GM12872 (cell line): ENCODE measurements at regions not wholly inside any gene's neighbourhood (a gene's known extent, or its start where the extent isn't known, plus 50 kb on each side); places are given as distances from the start of the nearest gene placed in this dataset.

Experiments
- TF ChIP-seq, protein P1 (sequence below): IDR thresholded peaks from 3 replicates; pipeline ENCODE4 v1.5.1; 2011; ENCODE audit warnings: low read depth, mild to moderate bottlenecking, low read length, moderate library complexity; ENCODE audit not compliant: insufficient read depth

DNA sequence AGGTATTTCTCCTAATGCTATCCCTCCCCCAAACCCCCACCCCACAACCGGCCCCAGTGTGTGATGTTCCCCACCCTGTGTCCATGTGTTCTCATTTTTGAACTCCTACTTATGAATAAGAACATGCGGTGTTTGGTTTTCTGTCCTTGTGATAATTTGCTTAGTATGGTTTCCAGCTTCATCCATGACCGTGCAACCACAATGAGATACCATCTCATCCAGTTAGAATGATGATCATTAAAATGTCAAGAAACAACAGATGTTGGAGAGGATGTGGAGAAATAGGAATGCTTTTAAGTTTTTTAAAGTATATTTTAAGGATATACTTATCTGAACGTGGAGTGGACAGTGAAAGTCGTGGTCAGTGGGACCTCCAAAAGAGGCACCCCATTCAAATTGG, 745.0 kb upstream of the AMELY start:
- TF ChIP-seq, protein P1, sequence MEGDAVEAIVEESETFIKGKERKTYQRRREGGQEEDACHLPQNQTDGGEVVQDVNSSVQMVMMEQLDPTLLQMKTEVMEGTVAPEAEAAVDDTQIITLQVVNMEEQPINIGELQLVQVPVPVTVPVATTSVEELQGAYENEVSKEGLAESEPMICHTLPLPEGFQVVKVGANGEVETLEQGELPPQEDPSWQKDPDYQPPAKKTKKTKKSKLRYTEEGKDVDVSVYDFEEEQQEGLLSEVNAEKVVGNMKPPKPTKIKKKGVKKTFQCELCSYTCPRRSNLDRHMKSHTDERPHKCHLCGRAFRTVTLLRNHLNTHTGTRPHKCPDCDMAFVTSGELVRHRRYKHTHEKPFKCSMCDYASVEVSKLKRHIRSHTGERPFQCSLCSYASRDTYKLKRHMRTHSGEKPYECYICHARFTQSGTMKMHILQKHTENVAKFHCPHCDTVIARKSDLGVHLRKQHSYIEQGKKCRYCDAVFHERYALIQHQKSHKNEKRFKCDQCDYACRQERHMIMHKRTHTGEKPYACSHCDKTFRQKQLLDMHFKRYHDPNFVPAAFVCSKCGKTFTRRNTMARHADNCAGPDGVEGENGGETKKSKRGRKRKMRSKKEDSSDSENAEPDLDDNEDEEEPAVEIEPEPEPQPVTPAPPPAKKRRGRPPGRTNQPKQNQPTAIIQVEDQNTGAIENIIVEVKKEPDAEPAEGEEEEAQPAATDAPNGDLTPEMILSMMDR, result no peak

DNA sequence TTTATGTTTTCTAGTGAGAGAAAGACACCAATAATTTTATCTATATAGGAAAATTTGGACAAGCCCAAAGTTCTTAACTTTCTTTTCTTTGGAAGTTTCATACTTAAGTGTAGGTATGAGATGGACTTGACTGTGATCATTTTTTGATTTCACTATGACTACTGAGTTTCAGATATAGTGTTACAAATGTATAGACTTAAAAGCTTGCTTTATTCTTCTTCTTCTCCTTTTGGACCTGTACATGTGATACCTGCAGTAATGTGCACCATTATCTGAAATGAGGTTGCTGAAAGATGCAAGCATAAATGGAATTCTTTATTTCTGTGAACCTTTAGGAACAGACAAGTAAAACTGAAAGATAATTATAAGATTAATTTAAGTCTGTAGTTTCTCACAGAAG, 743.4 kb upstream of the AMELY start:
- TF ChIP-seq, protein P1, result no peak
